DND-41 (cell line): ENCODE measurements at regions not wholly inside any gene's neighbourhood (a gene's known extent, or its start where the extent isn't known, plus 50 kb on each side); places are given as distances from the start of the nearest gene placed in this dataset.

Experiments used
- ATAC-seq: fragments of 200-7000 bp; cut with Tn5 transposase; 3 replicates; pipeline ENCODE4 v1.9.1; 2021; ENCODE audit warnings: low read depth; ENCODE audit not compliant: insufficient read depth
- DNase-seq: peaks from one replicate; pipeline ENCODE4 v3.0.0-alpha.2; 2020
- H2AFZ ChIP-seq: 2 replicates; pipeline ENCODE4 v1.6.0; 2012; ENCODE audit warnings: low read depth, low read length
- H3K27ac ChIP-seq: 2 replicates; pipeline ENCODE4 v1.5.1; 2012; ENCODE audit warnings: low read length, inconsistent platforms
- H3K27me3 ChIP-seq: fragments of 200-600 bp; sonication (generic); 2 replicates; pipeline ENCODE4 v1.6.0; 2012; ENCODE audit warnings: low read length, mild to moderate bottlenecking, inconsistent platforms; ENCODE audit not compliant: insufficient read depth, poor library complexity
- H3K36me3 ChIP-seq: 2 replicates; pipeline ENCODE4 v1.5.1; 2012; ENCODE audit warnings: low read length, inconsistent platforms; ENCODE audit not compliant: insufficient read depth
- H3K4me1 ChIP-seq: 2 replicates; pipeline ENCODE4 v1.5.1; 2012; ENCODE audit warnings: mild to moderate bottlenecking, low read length; ENCODE audit not compliant: insufficient read depth
- H3K4me2 ChIP-seq: 2 replicates; pipeline ENCODE4 v1.6.0; 2012; ENCODE audit warnings: mild to moderate bottlenecking, moderate library complexity, low read length, inconsistent platforms; ENCODE audit not compliant: insufficient read depth
- H3K4me3 ChIP-seq, 2 experiments: fragments of 200-600 bp in 1 of 2; shearing (Covaris generic) in 1 of 2; 2 replicates each; pipeline ENCODE4 v1.5.1; 2012 to 2016; ENCODE audit warnings: inconsistent platforms in 2 of 2, low read length in 2 of 2, mild to moderate bottlenecking in 2 of 2, low read depth in 1 of 2, moderate library complexity in 1 of 2
- H3K79me2 ChIP-seq: 2 replicates; pipeline ENCODE4 v1.6.0; 2012; ENCODE audit warnings: low read length, inconsistent platforms; ENCODE audit not compliant: insufficient read depth
- H3K9ac ChIP-seq: 2 replicates; pipeline ENCODE4 v1.6.0; 2012; ENCODE audit warnings: low read depth, mild to moderate bottlenecking, inconsistent platforms, low read length, moderate library complexity
- H3K9me3 ChIP-seq: 2 replicates; pipeline ENCODE4 v1.5.1; 2012; ENCODE audit warnings: low read length, moderate library complexity, mild to moderate bottlenecking, inconsistent platforms; ENCODE audit not compliant: insufficient read depth, severe bottlenecking
- H4K20me1 ChIP-seq: 2 replicates; pipeline ENCODE4 v1.6.0; 2012; ENCODE audit warnings: low read length; ENCODE audit not compliant: insufficient read depth
- CTCF ChIP-seq: IDR thresholded peaks from 2 replicates; pipeline ENCODE4 v1.5.1; 2012; ENCODE audit warnings: borderline replicate concordance, low read length, moderate library complexity, mild to moderate bottlenecking; ENCODE audit not compliant: poor library complexity, severe bottlenecking; ENCODE audit errors: extremely low read depth
- EZH2 ChIP-seq: IDR thresholded peaks from 3 replicates; pipeline ENCODE4 v1.6.1; 2012; ENCODE audit warnings: borderline replicate concordance, low read depth, mild to moderate bottlenecking, moderate library complexity, low read length, inconsistent platforms; ENCODE audit not compliant: severe bottlenecking

- Histone ChIP-seq H3K9ac (no peak overlapping the region), H3K4me1 (no peaks in the 10 kb centered on the region)
- ATAC-seq: no peak
Observed at GRCh38 chr16:35485915-35486314, 2026.5 kb downstream of the TP53TG3F start.

GRCh38 chr16:35492225-35492624 is 2032.8 kb downstream of the TP53TG3F start:
- Histone ChIP-seq H3K36me3 (no peaks in the 10 kb centered on the region), H3K79me2 (no peaks in the 10 kb centered on the region), H3K4me2 (no peak overlapping the region), H3K9ac (no peak overlapping the region), H3K9me3 (no peaks in the 10 kb centered on the region), H3K4me1 (no peaks in the 10 kb centered on the region), H3K27ac (no peak overlapping the region), H2AFZ (no peak overlapping the region), H4K20me1 (no peaks in the 10 kb centered on the region), H3K27me3 (no peaks in the 10 kb centered on the region), H3K4me3 (no peak overlapping the region)
- ATAC-seq: no peak
- no peak for DNase-seq
- TF ChIP-seq EZH2: no peak
- no peak for TF ChIP-seq CTCF

More at GRCh38 chr16:35485915-35486314, 2026.5 kb downstream of the TP53TG3F start:
- Histone ChIP-seq H3K27me3 (no peaks in the 10 kb centered on the region), H4K20me1 (no peaks in the 10 kb centered on the region), H3K4me3 (no peak overlapping the region), H3K9me3 (peaks cover 5% of the 10 kb centered on the region), H3K4me2 (no peak overlapping the region), H3K27ac (no peak overlapping the region), H3K36me3 (no peaks in the 10 kb centered on the region), H3K79me2 (no peaks in the 10 kb centered on the region), H2AFZ (no peak overlapping the region)
- TF ChIP-seq EZH2 (no peak), CTCF (no peak)
- no peak for DNase-seq

GRCh38 chr16:35497399-35497798 is 2038.0 kb downstream of the TP53TG3F start:
- no peak overlapping the region for H3K27ac ChIP-seq
- H2AFZ ChIP-seq: no peak overlapping the region
- no peaks in the 10 kb centered on the region for H3K36me3 ChIP-seq
- no peak overlapping the region for H3K4me2 ChIP-seq
- no peaks in the 10 kb centered on the region for H3K9me3 ChIP-seq
- no peak for DNase-seq
- TF ChIP-seq CTCF: no peak
- TF ChIP-seq EZH2: no peak
- H3K27me3 ChIP-seq: no peaks in the 10 kb centered on the region
- no peak overlapping the region for H3K9ac ChIP-seq
- no peaks in the 10 kb centered on the region for H3K79me2 ChIP-seq
- ATAC-seq: no peak
- H4K20me1 ChIP-seq: no peaks in the 10 kb centered on the region
- no peaks in the 10 kb centered on the region for H3K4me1 ChIP-seq
- H3K4me3 ChIP-seq: no peak overlapping the region
